H1 (cell line): ENCODE measurements at regions not wholly inside any gene's neighbourhood (a gene's known extent, or its start where the extent isn't known, plus 50 kb on each side); places are given as distances from the start of the nearest gene placed in this dataset.

ENCODE experiments used
- CTCF ChIA-PET: fragments of 300-600 bp; sonication (Branson Sonifier 250); formaldehyde crosslinking; loops from one replicate; lab custom pipeline; 2021; ENCODE audit not compliant: partially characterized antibody; lab: Charles Lee
- POLR2A ChIA-PET: fragments of 300-600 bp; sonication (Branson Sonifier 250); formaldehyde crosslinking; loops from one replicate; lab custom pipeline; 2021; ENCODE audit warnings: inconsistent platforms; ENCODE audit not compliant: partially characterized antibody; lab: Charles Lee
- DNase-seq, 2 experiments: peaks; one replicate each; pipeline versions ENCODE4 v3.0.0 to v3.0.0-alpha.2; 2010 to 2022; ENCODE audit warnings: low spot score in 2 of 2, low read depth in 1 of 2, mixed read lengths in 1 of 2
- FAIRE-seq: peaks from 2 replicates; lab custom pipeline; 2011; peaks lifted over from hg19 to GRCh38; lab: Jason Lieb, UNC
- H2AFZ ChIP-seq: 2 replicates; pipeline ENCODE4 v1.8.1; 2012; ENCODE audit warnings: low read length, inconsistent platforms
- H2AK5ac ChIP-seq: 2 replicates; pipeline ENCODE4 v1.6.1; 2013; ENCODE audit warnings: low read depth, low read length
- H2BK120ac ChIP-seq: replicated peaks from 2 replicates; pipeline ENCODE3; 2013; ENCODE audit warnings: low read depth, low read length, inconsistent platforms
- H2BK12ac ChIP-seq: 2 replicates; pipeline ENCODE4 v1.6.1; 2013; ENCODE audit warnings: low read depth, low read length
- H2BK15ac ChIP-seq: 2 replicates; pipeline ENCODE4 v1.6.1; 2013; ENCODE audit warnings: low read length
- H2BK20ac ChIP-seq: 2 replicates; pipeline ENCODE4 v1.6.1; 2013; ENCODE audit warnings: low read length
- H2BK5ac ChIP-seq: 2 replicates; pipeline ENCODE4 v1.6.1; 2013; ENCODE audit warnings: low read depth, low read length
- H3K14ac ChIP-seq: 2 replicates; pipeline ENCODE4 v1.6.1; 2013; ENCODE audit warnings: inconsistent platforms; ENCODE audit not compliant: insufficient read length
- H3K18ac ChIP-seq: 2 replicates; pipeline ENCODE4 v1.6.1; 2013; ENCODE audit warnings: low read length; ENCODE audit errors: extremely low read depth
- H3K23ac ChIP-seq: 2 replicates; pipeline ENCODE4 v1.6.1; 2013; ENCODE audit warnings: inconsistent platforms; ENCODE audit not compliant: insufficient read length
- H3K23me2 ChIP-seq: 2 replicates; pipeline ENCODE4 v1.6.1; 2013; ENCODE audit warnings: low read depth, low read length
- H3K27ac ChIP-seq: 2 replicates; pipeline ENCODE4 v1.6.1; 2011; ENCODE audit warnings: low read depth, low read length, inconsistent platforms
- H3K27me3 ChIP-seq, 4 experiments: replicated peaks in 1 of 4; 1 replicate in 1 of 4; 2 replicates in 3 of 4; pipeline versions ENCODE4 v1.6.1 to v1.8.1; 2011 to 2013; ENCODE audit warnings: low read length in 3 of 4, mild to moderate bottlenecking in 3 of 4, inconsistent platforms in 2 of 4, mixed read lengths in 2 of 4, moderate library complexity in 1 of 4; ENCODE audit not compliant: control insufficient read depth in 3 of 4, insufficient read depth in 3 of 4; ENCODE audit errors: extremely low read depth in 1 of 4
- H3K36me3 ChIP-seq, 4 experiments: 2 replicates each; pipeline versions ENCODE4 v1.6.1 to v1.8.1; 2011 to 2013; ENCODE audit warnings: mild to moderate bottlenecking in 4 of 4, low read length in 3 of 4, moderate library complexity in 2 of 4, control low read depth in 1 of 4, inconsistent platforms in 1 of 4; ENCODE audit not compliant: insufficient read depth in 4 of 4, control insufficient read depth in 2 of 4
- H3K4ac ChIP-seq: replicated peaks from 2 replicates; pipeline ENCODE3; 2013; ENCODE audit warnings: low read length, low read depth, mixed read lengths, inconsistent platforms; ENCODE audit not compliant: insufficient read length
- H3K4me1 ChIP-seq, 4 experiments: replicated peaks in 1 of 4; 1 replicate in 1 of 4; 2 replicates in 3 of 4; pipeline versions ENCODE4 v1.6.1 to v1.8.1; 2011 to 2013; ENCODE audit warnings: low read length in 3 of 4, inconsistent platforms in 2 of 4, mixed read lengths in 1 of 4; ENCODE audit not compliant: insufficient read depth in 4 of 4, control insufficient read depth in 3 of 4
- H3K4me2 ChIP-seq, 2 experiments: 2 replicates each; pipeline versions ENCODE4 v1.6.1 to v1.8.1; 2011 to 2013; ENCODE audit warnings: low read depth in 2 of 2, low read length in 2 of 2, control low read depth in 1 of 2, inconsistent platforms in 1 of 2, mild to moderate bottlenecking in 1 of 2; ENCODE audit not compliant: insufficient read depth in 1 of 2
- H3K4me3 ChIP-seq, 4 experiments: fragments of 200-600, 300-600 bp in 1 of 4; sonication (generic), shearing (Covaris generic), sonication (Bioruptor Twin) in 1 of 4; 2 replicates each; pipeline versions ENCODE4 v1.5.1 to v1.8.1; 2011 to 2016; ENCODE audit warnings: low read length in 4 of 4, low read depth in 3 of 4, control low read depth in 2 of 4, inconsistent platforms in 2 of 4, mild to moderate bottlenecking in 2 of 4, mixed read lengths in 1 of 4, moderate library complexity in 1 of 4; ENCODE audit not compliant: insufficient read depth in 2 of 4; ENCODE audit errors: extremely low read depth in 1 of 4
- H3K56ac ChIP-seq: replicated peaks from 2 replicates; pipeline ENCODE3; 2013; ENCODE audit warnings: low read depth, mild to moderate bottlenecking, mixed read lengths, low read length, inconsistent platforms; ENCODE audit not compliant: insufficient read length
- H3K79me1 ChIP-seq: 2 replicates; pipeline ENCODE4 v1.6.1; 2013; ENCODE audit warnings: low read depth, low read length, control low read depth
- H3K79me2 ChIP-seq, 2 experiments: 2 replicates each; pipeline versions ENCODE4 v1.6.1 to v1.8.1; 2012 to 2013; ENCODE audit warnings: low read length in 2 of 2, mild to moderate bottlenecking in 2 of 2, inconsistent platforms in 1 of 2; ENCODE audit not compliant: insufficient read depth in 2 of 2, control insufficient read depth in 1 of 2
- H3K9ac ChIP-seq, 4 experiments: replicated peaks in 1 of 4; 1 replicate in 1 of 4; 2 replicates in 3 of 4; pipeline versions ENCODE4 v1.6.1 to v1.8.1; 2011 to 2013; ENCODE audit warnings: low read depth in 3 of 4, low read length in 3 of 4, control low read depth in 2 of 4, mild to moderate bottlenecking in 2 of 4, moderate library complexity in 2 of 4, inconsistent platforms in 1 of 4; ENCODE audit errors: extremely low read depth in 1 of 4
- H3K9me3 ChIP-seq, 2 experiments: 2 replicates each; pipeline versions ENCODE4 v1.6.1 to v1.8.1; 2012 to 2013; ENCODE audit warnings: mild to moderate bottlenecking in 2 of 2, moderate library complexity in 2 of 2, control low read depth in 1 of 2, inconsistent platforms in 1 of 2, low read depth in 1 of 2, low read length in 1 of 2, mixed read lengths in 1 of 2; ENCODE audit not compliant: insufficient read depth in 2 of 2
- H4K20me1 ChIP-seq, 2 experiments: replicated peaks in 1 of 2; 2 replicates each; pipeline versions ENCODE3 to v1.8.1; 2011 to 2013; ENCODE audit warnings: inconsistent platforms in 2 of 2, low read length in 2 of 2, mild to moderate bottlenecking in 1 of 2; ENCODE audit not compliant: insufficient read depth in 2 of 2, control insufficient read depth in 1 of 2
- H4K5ac ChIP-seq: 2 replicates; pipeline ENCODE4 v1.6.1; 2013; ENCODE audit warnings: low read length, low read depth, mixed read lengths, inconsistent platforms; ENCODE audit not compliant: insufficient read length
- H4K8ac ChIP-seq: 2 replicates; pipeline ENCODE4 v1.8.0; 2013; ENCODE audit warnings: mild to moderate bottlenecking, moderate library complexity, low read length, inconsistent platforms; ENCODE audit not compliant: insufficient read depth; ENCODE audit errors: extremely low read depth
- H4K91ac ChIP-seq: replicated peaks from 2 replicates; pipeline ENCODE3; 2013; ENCODE audit warnings: low read length, mixed read lengths, inconsistent platforms; ENCODE audit not compliant: insufficient read length
- HDAC2 ChIP-seq, 2 experiments: fragments of 300-600 bp in 1 of 2; sonication (generic) in 1 of 2; IDR thresholded peaks; 2 replicates each; pipeline ENCODE4 v1.6.1; 2011 to 2012; ENCODE audit warnings: low read depth in 2 of 2, low read length in 2 of 2, mild to moderate bottlenecking in 2 of 2, moderate library complexity in 2 of 2, borderline replicate concordance in 1 of 2, inconsistent platforms in 1 of 2
- KDM4A ChIP-seq: IDR thresholded peaks from one replicate; pipeline ENCODE4 v1.7.1; 2012; ENCODE audit warnings: low read depth, mild to moderate bottlenecking, moderate library complexity, low read length, inconsistent platforms; ENCODE audit not compliant: severe bottlenecking
- NANOG ChIP-seq: IDR thresholded peaks from 2 replicates; pipeline ENCODE4 v1.6.1; 2011; ENCODE audit warnings: low read length, low read depth, mild to moderate bottlenecking, inconsistent platforms; ENCODE audit not compliant: insufficient read depth, poor library complexity, severe bottlenecking
- PHF8 ChIP-seq: fragments of 200-600 bp; sonication (generic); conservative IDR thresholded peaks from 2 replicates; pipeline ENCODE4 v1.7.1; 2012; ENCODE audit warnings: low read depth, mild to moderate bottlenecking, inconsistent platforms, low read length, moderate library complexity
- POLR2AphosphoS5 ChIP-seq: IDR thresholded peaks from 2 replicates; pipeline ENCODE4 v1.6.1; 2011; ENCODE audit warnings: low read depth, low read length
- RAD21 ChIP-seq, 2 experiments: IDR thresholded peaks in 1 of 2; conservative IDR thresholded peaks in 1 of 2; 2 replicates each; pipeline ENCODE4 v1.6.1; 2011; ENCODE audit warnings: low read depth in 2 of 2, low read length in 2 of 2, improper control_type of control experiment in 1 of 2, inconsistent platforms in 1 of 2, mild to moderate bottlenecking in 1 of 2, moderate library complexity in 1 of 2
- SAP30 ChIP-seq: fragments of 300-600 bp; sonication (generic); IDR thresholded peaks from 2 replicates; pipeline ENCODE4 v1.7.1; 2012; ENCODE audit warnings: low read length, moderate library complexity, mild to moderate bottlenecking, inconsistent platforms; ENCODE audit not compliant: insufficient read depth, insufficient replicate concordance
- SIN3A ChIP-seq, 2 experiments: IDR thresholded peaks in 1 of 2; conservative IDR thresholded peaks in 1 of 2; 2 replicates each; pipeline ENCODE4 v1.6.1; 2011 to 2012; ENCODE audit warnings: low read length in 2 of 2, improper control_type of control experiment in 1 of 2, low read depth in 1 of 2, mild to moderate bottlenecking in 1 of 2
- SP2 ChIP-seq: IDR thresholded peaks from 2 replicates; pipeline ENCODE4 v1.6.1; 2012; ENCODE audit warnings: mild to moderate bottlenecking, low read length, inconsistent platforms
- SUZ12 ChIP-seq: fragments of 200-600 bp; sonication (generic); IDR thresholded peaks from 2 replicates; pipeline ENCODE4 v1.6.1; 2012; ENCODE audit warnings: mild to moderate bottlenecking, inconsistent platforms, low read length, moderate library complexity, mixed read lengths
- TAF1 ChIP-seq: IDR thresholded peaks from 2 replicates; pipeline ENCODE4 v1.6.1; 2011; ENCODE audit warnings: mild to moderate bottlenecking, low read depth, low read length
- YY1 ChIP-seq: IDR thresholded peaks from 2 replicates; pipeline ENCODE4 v1.6.1; 2011; ENCODE audit warnings: low read depth, mild to moderate bottlenecking, low read length
- WGBS, 2 experiments: shearing (Covaris generic) in 1 of 2; methylation state at CpG; one replicate each; pipeline versions ENCODE4 v1.1.6 to v1.1.7; 2013 to 2015; ENCODE audit warnings: low lambda C conversion rate in 2 of 2, mixed read lengths in 2 of 2, inconsistent platforms in 1 of 2, low coverage in 1 of 2, missing lambda C conversion rate in 1 of 2; ENCODE audit not compliant: insufficient replicate concordance in 2 of 2, insufficient coverage in 1 of 2, insufficient read length in 1 of 2; ENCODE audit errors: extremely low coverage in 1 of 2, missing lambda C conversion rate in 1 of 2; 5-methylcytosine and 5-hydroxymethylcytosine counted together
- TF ChIP-seq, protein P1 (sequence below): IDR thresholded peaks from 2 replicates; pipeline ENCODE4 v1.6.1; 2011; ENCODE audit warnings: low read length, improper control_type of control experiment

DNA sequence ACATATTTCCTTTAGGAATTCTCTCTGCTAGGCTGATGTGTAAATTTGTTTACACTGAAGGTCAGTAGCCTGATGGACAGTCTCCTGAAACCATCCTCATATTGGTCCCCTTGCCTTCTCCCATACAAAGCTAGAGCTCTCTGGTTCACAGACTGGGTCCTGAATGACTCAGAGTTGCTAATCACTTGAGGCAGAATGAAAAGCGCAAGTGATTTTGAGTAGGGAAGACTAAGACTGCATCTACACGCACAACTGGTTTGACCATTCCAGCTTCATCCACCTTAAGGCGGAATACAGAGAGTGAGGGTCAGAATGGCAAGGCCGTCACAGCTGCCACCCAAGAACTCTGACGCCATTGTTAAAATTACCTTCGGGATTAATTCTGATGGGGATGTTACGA, 70.2 kb upstream of the KIF26B start:
- H3K4me3 ChIP-seq, result no peak overlapping the region
- no peak for TF ChIP-seq NANOG
- no peak for TF ChIP-seq YY1
- TF ChIP-seq SUZ12, result no peak
- no peak for TF ChIP-seq SIN3A (conservative IDR thresholded peaks at IDR 0.05 in 1 of 2, IDR thresholded peaks at IDR 0.05 in 1 of 2; ENCODE audit: low read depth in 1 of 2, low read length in 2 of 2)
- TF ChIP-seq, protein P1, sequence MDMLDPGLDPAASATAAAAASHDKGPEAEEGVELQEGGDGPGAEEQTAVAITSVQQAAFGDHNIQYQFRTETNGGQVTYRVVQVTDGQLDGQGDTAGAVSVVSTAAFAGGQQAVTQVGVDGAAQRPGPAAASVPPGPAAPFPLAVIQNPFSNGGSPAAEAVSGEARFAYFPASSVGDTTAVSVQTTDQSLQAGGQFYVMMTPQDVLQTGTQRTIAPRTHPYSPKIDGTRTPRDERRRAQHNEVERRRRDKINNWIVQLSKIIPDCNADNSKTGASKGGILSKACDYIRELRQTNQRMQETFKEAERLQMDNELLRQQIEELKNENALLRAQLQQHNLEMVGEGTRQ, result no peak
- TF ChIP-seq KDM4A, result no peak
- no peak for TF ChIP-seq RAD21 (IDR thresholded peaks at IDR 0.05 in 1 of 2, conservative IDR thresholded peaks at IDR 0.05 in 1 of 2; ENCODE audit: low read depth in 2 of 2, low read length in 2 of 2)
- no peak for TF ChIP-seq SP2
- TF ChIP-seq SAP30, result no peak
- no peak for TF ChIP-seq POLR2AphosphoS5
- TF ChIP-seq PHF8, result no peak
- no peak for TF ChIP-seq HDAC2 (IDR thresholded peaks at IDR 0.05; ENCODE audit: borderline replicate concordance in 1 of 2, low read depth in 2 of 2, low read length in 2 of 2)
- TF ChIP-seq TAF1, result no peak

More for the DNA sequence above, 70.2 kb upstream of the KIF26B start:
- Histone ChIP-seq H3K18ac (no peak overlapping the region), H3K9ac (no peak overlapping the region), H3K4ac (no peak overlapping the region), H3K27ac (no peak overlapping the region), H3K56ac (no peak overlapping the region), H3K27me3 (no peaks in the 10 kb centered on the region), H2AK5ac (no peak overlapping the region), H3K36me3 (peaks cover 0 to 9% (median 1%) of the 10 kb centered on the region in 4 experiments; a peak in 3 of 8 replicates), H2BK5ac (no peak overlapping the region), H2BK12ac (no peak overlapping the region), H4K20me1 (no peaks in the 10 kb centered on the region), H4K8ac (no peak overlapping the region), H3K23me2 (no peaks in the 10 kb centered on the region), H2BK20ac (no peak overlapping the region), H2BK120ac (no peak overlapping the region), H3K4me2 (no peak overlapping the region), H3K4me1 (no peaks in the 10 kb centered on the region), H3K9me3 (peaks cover 5% of the 10 kb centered on the region in 2 experiments; a peak in 2 of 4 replicates), H4K91ac (no peak overlapping the region), H3K79me1 (no peaks in the 10 kb centered on the region), H3K79me2 (no peaks in the 10 kb centered on the region), H3K14ac (no peak overlapping the region), H2BK15ac (no peak overlapping the region), H2AFZ (no peak overlapping the region), H3K23ac (no peak overlapping the region), H4K5ac (no peak overlapping the region)
- DNase-seq, result no peak
- POLR2A ChIA-PET, result no interaction called here
- no peak for FAIRE-seq
- CTCF ChIA-PET, result no interaction called here
- whole genome bisulfite sequencing, 2 experiments, result 86% methylated on average over 7 of the region's 7 CpGs; no CpG with 5 or more reads in 1 of the 2 experiments
